ENCODE measurements at regions not wholly inside any gene's neighbourhood (a gene's known extent, or its start where the extent isn't known, plus 50 kb on each side); places are given as distances from the start of the nearest gene placed in this dataset.
"Not testable (repeated sequence)": the region's sequence is repeated elsewhere in the genome, so short reads cannot be mapped to it uniquely, and the experiment has no call there.

- ChIA-PET CTCF (no interaction called here), POLR2A (no interaction called here)
- DNase-seq, result no peak
- Mint-ChIP-seq H3K4me3 (no peak overlapping the region), H3K36me3 (ENCODE audit: low read depth) (no peaks in the 10 kb centered on the region), H3K27me3 (peaks cover 11% of the 10 kb centered on the region), H3K9me3 (peaks cover 5% of the 10 kb centered on the region), H3K27ac (no peak overlapping the region), H3K4me1 (peaks cover 7% of the 10 kb centered on the region)
Measured at GRCh38 chr3:101128786-101129185, 135.6 kb upstream of the ABI3BP start.

GRCh38 chr3:101128001-101128400 is 134.8 kb upstream of the ABI3BP start:
- Mint-ChIP-seq H3K9me3 (no peaks in the 10 kb centered on the region), H3K27ac (no peak overlapping the region), H3K36me3 (ENCODE audit: low read depth) (no peaks in the 10 kb centered on the region), H3K27me3 (peaks cover 11% of the 10 kb centered on the region), H3K4me1 (no peaks in the 10 kb centered on the region), H3K4me3 (no peak overlapping the region)
- CTCF ChIA-PET, result no interaction called here
- no peak for DNase-seq
- POLR2A ChIA-PET, result no interaction called here

GRCh38 chr3:101124125-101124524 is 130.9 kb upstream of the ABI3BP start:
- Mint-ChIP-seq H3K27me3 (peaks cover 10% of the 10 kb centered on the region), H3K4me3 (no peak overlapping the region), H3K36me3 (ENCODE audit: low read depth) (no peaks in the 10 kb centered on the region), H3K4me1 (no peaks in the 10 kb centered on the region), H3K27ac (no peak overlapping the region), H3K9me3 (no peaks in the 10 kb centered on the region)
- CTCF ChIA-PET, result no interaction called here
- DNase-seq, result no peak
- POLR2A ChIA-PET, result no interaction called here

GRCh38 chr3:101123081-101123480 is 129.9 kb upstream of the ABI3BP start:
- Mint-ChIP-seq H3K4me3 (no peak overlapping the region), H3K36me3 (ENCODE audit: low read depth) (no peaks in the 10 kb centered on the region), H3K4me1 (no peaks in the 10 kb centered on the region), H3K27ac (no peak overlapping the region), H3K27me3 (peaks cover 10% of the 10 kb centered on the region), H3K9me3 (no peaks in the 10 kb centered on the region)
- DNase-seq, result no peak
- ChIA-PET CTCF (no interaction called here), POLR2A (no interaction called here)

- no peak for DNase-seq
- ChIA-PET POLR2A (no interaction called here), CTCF (no interaction called here)
- no peaks in the 10 kb centered on the region for H3K4me1 Mint-ChIP-seq
- no peak overlapping the region for H3K4me3 Mint-ChIP-seq
- H3K27ac Mint-ChIP-seq, result no peak overlapping the region
- peaks cover 10% of the 10 kb centered on the region for H3K27me3 Mint-ChIP-seq
- no peaks in the 10 kb centered on the region for H3K36me3 Mint-ChIP-seq (ENCODE audit: low read depth)
- H3K9me3 Mint-ChIP-seq, result no peaks in the 10 kb centered on the region
Measured at GRCh38 chr3:101122681-101123080, 129.5 kb upstream of the ABI3BP start.

- Mint-ChIP-seq H3K4me1 (no peaks in the 10 kb centered on the region), H3K27me3 (peaks cover 10% of the 10 kb centered on the region), H3K4me3 (no peak overlapping the region), H3K36me3 (ENCODE audit: low read depth) (no peaks in the 10 kb centered on the region), H3K9me3 (no peaks in the 10 kb centered on the region), H3K27ac (no peak overlapping the region)
- ChIA-PET POLR2A (no interaction called here), CTCF (no interaction called here)
- no peak for DNase-seq
Measured at GRCh38 chr3:101120039-101120438, 126.8 kb upstream of the ABI3BP start.

GRCh38 chr3:101119535-101119934 is 126.3 kb upstream of the ABI3BP start:
- Mint-ChIP-seq H3K27me3 (peaks cover 9% of the 10 kb centered on the region), H3K27ac (no peak overlapping the region)
- CTCF ChIA-PET, result no interaction called here

GRCh38 chr3:101117980-101118379 is 124.8 kb upstream of the ABI3BP start:
- H3K9me3 Mint-ChIP-seq, result no peaks in the 10 kb centered on the region
- DNase-seq, result no peak
- H3K27me3 Mint-ChIP-seq, result peaks cover 5% of the 10 kb centered on the region
- CTCF ChIA-PET, result no interaction called here
- H3K4me1 Mint-ChIP-seq, result no peaks in the 10 kb centered on the region
- no peaks in the 10 kb centered on the region for H3K36me3 Mint-ChIP-seq (ENCODE audit: low read depth)
- H3K27ac Mint-ChIP-seq, result no peak overlapping the region
- no peak overlapping the region for H3K4me3 Mint-ChIP-seq
- POLR2A ChIA-PET, result no interaction called here

More at GRCh38 chr3:101119535-101119934, 126.3 kb upstream of the ABI3BP start:
- Mint-ChIP-seq H3K4me3 (no peak overlapping the region), H3K9me3 (no peaks in the 10 kb centered on the region), H3K36me3 (ENCODE audit: low read depth) (no peaks in the 10 kb centered on the region), H3K4me1 (no peaks in the 10 kb centered on the region)
- DNase-seq, result no peak
- POLR2A ChIA-PET, result no interaction called here

- H3K4me3 Mint-ChIP-seq, result no peak overlapping the region
- no peak for DNase-seq
- ChIA-PET CTCF (no interaction called here), POLR2A (no interaction called here)
- H3K27me3 Mint-ChIP-seq, result peaks cover 5% of the 10 kb centered on the region
- no peaks in the 10 kb centered on the region for H3K36me3 Mint-ChIP-seq (ENCODE audit: low read depth)
- H3K4me1 Mint-ChIP-seq, result no peaks in the 10 kb centered on the region
- no peak overlapping the region for H3K27ac Mint-ChIP-seq
- no peaks in the 10 kb centered on the region for H3K9me3 Mint-ChIP-seq
Measured at GRCh38 chr3:101117465-101117864, 124.2 kb upstream of the ABI3BP start.

- CTCF ChIA-PET; H3K4me3 Mint-ChIP-seq; H3K27me3 Mint-ChIP-seq; H3K36me3 Mint-ChIP-seq (ENCODE audit: low read depth); H3K27ac Mint-ChIP-seq; DNase-seq; POLR2A ChIA-PET; H3K4me1 Mint-ChIP-seq; H3K9me3 Mint-ChIP-seq: not testable (repeated sequence)
Measured at GRCh38 chr3:101110295-101110694, 117.1 kb upstream of the ABI3BP start.

GRCh38 chr3:101104321-101104720 is 111.1 kb upstream of the ABI3BP start:
- Mint-ChIP-seq H3K4me1 (no peaks in the 10 kb centered on the region), H3K4me3 (no peak overlapping the region), H3K9me3 (no peaks in the 10 kb centered on the region), H3K27ac (no peak overlapping the region), H3K27me3 (peaks cover 15% of the 10 kb centered on the region), H3K36me3 (ENCODE audit: low read depth) (no peaks in the 10 kb centered on the region)
- no peak for DNase-seq
- POLR2A ChIA-PET, result no interaction called here
- CTCF ChIA-PET, result no interaction called here

GRCh38 chr3:101102678-101103296 is 109.6 kb upstream of the ABI3BP start:
- Mint-ChIP-seq H3K27ac (no peak overlapping the region), H3K4me3 (no peak overlapping the region), H3K27me3 (peaks cover 15% of the 10 kb centered on the region), H3K36me3 (ENCODE audit: low read depth) (no peaks in the 10 kb centered on the region), H3K4me1 (no peaks in the 10 kb centered on the region), H3K9me3 (no peaks in the 10 kb centered on the region)
- ChIA-PET CTCF (no interaction called here), POLR2A (no interaction called here)
- no peak for DNase-seq

- no peak for DNase-seq
- POLR2A ChIA-PET, result no interaction called here
- Mint-ChIP-seq H3K36me3 (ENCODE audit: low read depth) (no peaks in the 10 kb centered on the region), H3K27ac (no peak overlapping the region), H3K4me3 (no peak overlapping the region), H3K4me1 (no peaks in the 10 kb centered on the region), H3K27me3 (peaks cover 9% of the 10 kb centered on the region), H3K9me3 (no peaks in the 10 kb centered on the region)
- CTCF ChIA-PET, result interaction anchor here (0.6 kb wide), 1 partner anchor 10 kb away, joined by 3 read pairs; no protein-coding TSS in a partner anchor
Measured at GRCh38 chr3:101100361-101101009, 107.3 kb upstream of the ABI3BP start.

- ChIA-PET POLR2A (no interaction called here), CTCF (interaction anchor here (0.6 kb wide), 1 partner anchor 9 kb away, joined by 3 read pairs; no protein-coding TSS in a partner anchor)
- Mint-ChIP-seq H3K4me1 (no peaks in the 10 kb centered on the region), H3K27me3 (peaks cover 7% of the 10 kb centered on the region), H3K27ac (no peak overlapping the region), H3K9me3 (no peaks in the 10 kb centered on the region), H3K36me3 (ENCODE audit: low read depth) (no peaks in the 10 kb centered on the region), H3K4me3 (no peak overlapping the region)
- no peak for DNase-seq
Measured at GRCh38 chr3:101099791-101100190, 106.6 kb upstream of the ABI3BP start.
